GM23338 (cell line): ENCODE measurements at regions not wholly inside any gene's neighbourhood (a gene's known extent, or its start where the extent isn't known, plus 50 kb on each side); places are given as distances from the start of the nearest gene placed in this dataset.

Experiments used
- ATAC-seq: fragments of 200-7000 bp; cut with Tn5 transposase; 3 replicates; pipeline ENCODE4 v1.9.1; 2020
- DNase-seq: peaks from one replicate; pipeline ENCODE4 v3.0.0-alpha.2; 2015; ENCODE audit warnings: low spot score
- H2AFZ ChIP-seq: fragments of 200-600 bp; sonication (generic); 2 replicates; pipeline ENCODE4 v1.8.0; 2016; ENCODE audit warnings: antibody characterized with exemption, mild to moderate bottlenecking, moderate library complexity
- H3F3A ChIP-seq: fragments of 200-600 bp; sonication (generic); replicated peaks from 2 replicates; pipeline ENCODE4 v1.8.0; 2017; ENCODE audit warnings: antibody characterized with exemption, mixed run types, low read depth
- H3K27ac ChIP-seq: fragments of 200-600 bp; sonication (generic); 2 replicates; pipeline ENCODE4 v1.6.1; 2016; ENCODE audit warnings: low read depth
- H3K27me3 ChIP-seq: fragments of 200-600 bp; sonication (generic); 2 replicates; pipeline ENCODE4 v1.8.0; 2016; ENCODE audit warnings: mild to moderate bottlenecking, mixed run types, moderate library complexity; ENCODE audit not compliant: insufficient read depth
- H3K36me3 ChIP-seq: fragments of 200-600 bp; sonication (generic); 2 replicates; pipeline ENCODE4 v1.8.0; 2016; ENCODE audit warnings: mild to moderate bottlenecking; ENCODE audit not compliant: insufficient read depth
- H3K4me1 ChIP-seq: fragments of 200-600 bp; sonication (generic); 2 replicates; pipeline ENCODE4 v1.8.0; 2016; ENCODE audit warnings: mild to moderate bottlenecking, moderate library complexity; ENCODE audit not compliant: insufficient read depth
- H3K4me2 ChIP-seq: fragments of 200-600 bp; sonication (generic); 2 replicates; pipeline ENCODE4 v1.7.1; 2017; ENCODE audit warnings: mixed run types
- H3K4me3 ChIP-seq: fragments of 200-600 bp; sonication (generic); 2 replicates; pipeline ENCODE4 v1.6.1; 2016; ENCODE audit warnings: mixed run types
- H3K79me2 ChIP-seq: fragments of 200-600 bp; sonication (generic); replicated peaks from 2 replicates; pipeline ENCODE4 v1.8.0; 2017; ENCODE audit warnings: mild to moderate bottlenecking; ENCODE audit not compliant: insufficient read depth
- H3K9me2 ChIP-seq: fragments of 200-600 bp; sonication (generic); 2 replicates; pipeline ENCODE4 v1.8.0; 2017; ENCODE audit not compliant: insufficient read depth
- H4K20me1 ChIP-seq: fragments of 200-600 bp; sonication (generic); replicated peaks from 2 replicates; pipeline ENCODE4 v1.8.0; 2017; ENCODE audit warnings: mild to moderate bottlenecking; ENCODE audit not compliant: insufficient read depth
- H3K27ac Mint-ChIP-seq: 2 replicates; pipeline ENCODE4 v1.8.0; 2020; ENCODE audit warnings: inconsistent platforms, mild to moderate bottlenecking, moderate library complexity, mixed read lengths
- H3K27me3 Mint-ChIP-seq: 3 replicates; pipeline ENCODE4 v1.8.0; 2022; ENCODE audit warnings: low read depth, mild to moderate bottlenecking, moderate library complexity, mixed read lengths, inconsistent platforms; ENCODE audit not compliant: insufficient read depth, poor library complexity
- H3K36me3 Mint-ChIP-seq: 3 replicates; pipeline ENCODE4 v1.8.0; 2021; ENCODE audit warnings: low read depth, mild to moderate bottlenecking, inconsistent platforms, moderate library complexity, mixed read lengths
- H3K4me1 Mint-ChIP-seq: 3 replicates; pipeline ENCODE4 v1.8.0; 2020; ENCODE audit warnings: mild to moderate bottlenecking, inconsistent platforms, mixed read lengths
- H3K4me3 Mint-ChIP-seq: 3 replicates; pipeline ENCODE4 v1.8.0; 2021; ENCODE audit warnings: moderate library complexity, mild to moderate bottlenecking, inconsistent platforms, mixed read lengths
- H3K9me3 Mint-ChIP-seq: 3 replicates; pipeline ENCODE4 v1.8.0; 2020; ENCODE audit warnings: moderate library complexity, mild to moderate bottlenecking, inconsistent platforms, mixed read lengths
- CTCF ChIP-seq, 2 experiments: fragments of 200-600 bp in 1 of 2; sonication (generic) in 1 of 2; conservative IDR thresholded peaks; 2 replicates each; pipeline versions ENCODE4 v1.5.1 to v1.6.1; 2016 to 2017; ENCODE audit warnings: antibody characterized with exemption in 2 of 2, low read depth in 2 of 2, mild to moderate bottlenecking in 2 of 2, moderate library complexity in 1 of 2
- ETS1 ChIP-seq: IDR thresholded peaks from 2 replicates; pipeline ENCODE4 v1.6.1; 2016; ENCODE audit warnings: antibody characterized with exemption
- EZH2 ChIP-seq: fragments of 200-600 bp; sonication (generic); IDR thresholded peaks from one replicate; pipeline ENCODE4 v1.8.0; 2017; ENCODE audit warnings: antibody characterized with exemption, mild to moderate bottlenecking, low read depth; ENCODE audit not compliant: unreplicated experiment
- EZH2phosphoT487 ChIP-seq: fragments of 200-600 bp; sonication (generic); IDR thresholded peaks from one replicate; pipeline ENCODE4 v1.8.1; 2018; ENCODE audit warnings: antibody characterized with exemption; ENCODE audit not compliant: unreplicated experiment
- JUNB ChIP-seq: IDR thresholded peaks from one replicate; pipeline ENCODE4 v1.6.1; 2016; ENCODE audit warnings: antibody characterized with exemption; ENCODE audit not compliant: unreplicated experiment
- POLR2AphosphoS5 ChIP-seq: IDR thresholded peaks from 2 replicates; pipeline ENCODE4 v1.6.1; 2016; ENCODE audit warnings: antibody characterized with exemption, low read depth
- ZNF114 ChIP-seq: fragments of 250-450 bp; sonication (Bioruptor Pico); IDR thresholded peaks from 2 replicates; pipeline ENCODE4 v1.5.0; 2020; ENCODE audit warnings: mild to moderate bottlenecking, moderate library complexity
- ZNF331 ChIP-seq: fragments of 250-450 bp; sonication (Bioruptor Pico); IDR thresholded peaks from 2 replicates; pipeline ENCODE4 v1.5.0; 2020; ENCODE audit warnings: low read depth, mild to moderate bottlenecking, moderate library complexity
- ZNF462 ChIP-seq: fragments of 250-450 bp; sonication (Bioruptor Pico); IDR thresholded peaks from 2 replicates; pipeline ENCODE4 v1.5.0; 2020; ENCODE audit warnings: mild to moderate bottlenecking, moderate library complexity

GRCh38 chrX:124804962-124805361 lies 458.6 kb downstream of the SH2D1A start:
- ATAC-seq (no peak), DNase-seq (no peak)
- H2AFZ ChIP-seq: no peak overlapping the region
- peaks cover 20% of the 10 kb centered on the region for H3K9me3 Mint-ChIP-seq
- H3K4me1 ChIP-seq: peaks cover 26% of the 10 kb centered on the region
- H3F3A ChIP-seq: no peaks in the 10 kb centered on the region
- no peaks in the 10 kb centered on the region for H3K36me3 ChIP-seq
- no peaks in the 10 kb centered on the region for H3K27me3 ChIP-seq
- no peaks in the 10 kb centered on the region for H3K27me3 Mint-ChIP-seq
- no peak overlapping the region for H3K27ac ChIP-seq
- no peak overlapping the region for H3K4me2 ChIP-seq
- H3K4me1 Mint-ChIP-seq: peaks cover 21% of the 10 kb centered on the region
- H4K20me1 ChIP-seq: no peaks in the 10 kb centered on the region
- no peak overlapping the region for H3K4me3 ChIP-seq
- TF ChIP-seq ZNF114 (CRISPR knock-in tag): no peak
- TF ChIP-seq EZH2phosphoT487: no peak
- TF ChIP-seq POLR2AphosphoS5: no peak
- TF ChIP-seq ZNF331: no peak
- no peak for TF ChIP-seq EZH2
- TF ChIP-seq ZNF462: no peak
- no peak for TF ChIP-seq CTCF (conservative IDR thresholded peaks at IDR 0.05; ENCODE audit: low read depth in 2 of 2)
- TF ChIP-seq ETS1: no peak
- no peak for TF ChIP-seq JUNB
- H3K36me3 Mint-ChIP-seq: peaks cover 17% of the 10 kb centered on the region; the same call in 2 of the 3 replicates
- no peaks in the 10 kb centered on the region for H3K79me2 ChIP-seq
- no peak overlapping the region for H3K27ac Mint-ChIP-seq
- no peaks in the 10 kb centered on the region for H3K9me2 ChIP-seq
- no peak overlapping the region for H3K4me3 Mint-ChIP-seq
